HT1080 (cell line): ENCODE measurements at regions not wholly inside any gene's neighbourhood (a gene's known extent, or its start where the extent isn't known, plus 50 kb on each side); places are given as distances from the start of the nearest gene placed in this dataset.
A peak's percentile ranks its signal among the peaks of the same experiment; 100 is the strongest.

Experiments
- DNase-seq: peaks from one replicate; pipeline ENCODE4 v3.0.0-alpha.2; 2015; ENCODE audit warnings: low read depth

DNA sequence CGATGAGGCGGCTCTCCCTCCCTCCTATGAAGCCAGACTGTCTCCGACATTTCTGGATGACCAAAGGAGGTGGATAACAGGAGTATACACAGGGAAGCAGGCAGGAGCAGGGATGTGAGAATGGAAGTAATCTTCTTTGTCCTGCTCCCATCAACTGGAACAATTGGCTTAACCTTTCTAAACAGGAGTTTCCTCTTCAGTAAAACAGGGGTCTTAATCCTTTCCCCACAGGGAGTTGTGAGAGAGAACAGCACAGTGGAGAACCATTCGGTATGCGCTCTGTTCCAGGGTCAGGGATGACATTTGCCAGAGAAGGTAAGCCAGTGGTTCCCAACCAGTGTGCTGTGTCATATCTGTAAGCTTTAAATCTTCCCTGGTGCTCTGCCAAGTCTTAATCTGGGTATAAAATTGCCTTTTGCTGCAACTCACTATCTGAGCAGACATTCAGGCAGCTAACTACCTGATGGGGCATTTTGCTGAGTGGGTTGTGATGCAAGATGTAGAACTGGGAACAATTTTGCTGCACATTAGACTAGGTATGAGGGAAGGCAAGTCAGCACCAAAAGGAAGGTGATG lies 294.8 kb upstream of the KIF2A start:
- no peak for DNase-seq

- DNase-seq = no peak
Observed at GRCh38 chr5:62017092-62017491, 288.9 kb upstream of the KIF2A start.

DNA sequence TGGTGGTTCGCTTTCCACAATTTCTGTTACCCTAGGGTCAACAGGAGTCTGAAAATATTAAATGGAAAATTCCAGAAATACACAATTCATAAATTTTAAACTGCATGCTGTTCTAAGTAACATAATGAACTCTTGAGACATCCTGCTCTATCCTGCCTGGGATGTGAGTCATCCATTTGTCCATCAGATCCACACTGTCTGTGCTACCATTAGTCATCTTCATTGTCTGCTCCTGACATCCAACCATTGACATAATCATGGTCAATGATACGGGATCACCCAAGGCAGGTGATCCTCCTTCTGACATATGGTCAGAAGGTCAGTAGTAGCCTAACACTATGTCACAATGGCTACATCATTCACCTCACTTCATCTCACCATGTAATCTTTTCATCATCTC lies 276.7 kb upstream of the KIF2A start:
- peak; percentile 82 for DNase-seq

DNA sequence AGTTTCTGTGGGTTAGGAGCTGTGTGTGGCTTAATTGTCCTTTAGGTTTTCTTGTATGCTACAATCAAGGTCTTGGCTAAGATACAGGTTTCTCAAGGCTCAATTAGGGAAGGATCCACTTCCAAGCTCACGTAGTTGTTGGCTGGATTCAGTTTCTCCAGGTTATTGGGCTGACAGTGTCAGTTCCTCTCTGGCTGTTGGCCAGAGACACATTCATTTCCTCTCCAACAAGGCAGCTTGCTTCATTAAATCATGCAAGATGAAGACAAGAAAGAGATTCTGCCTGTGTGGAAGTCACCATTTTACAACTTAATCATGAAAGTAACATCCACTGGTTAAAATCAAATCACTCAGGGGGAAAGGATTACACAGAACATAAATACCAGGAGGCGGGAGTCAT lies 275.7 kb upstream of the KIF2A start:
- peak; percentile 59 for DNase-seq

GRCh38 chr5:62038024-62038423 lies 268.0 kb upstream of the KIF2A start:
- DNase-seq = no peak

DNA sequence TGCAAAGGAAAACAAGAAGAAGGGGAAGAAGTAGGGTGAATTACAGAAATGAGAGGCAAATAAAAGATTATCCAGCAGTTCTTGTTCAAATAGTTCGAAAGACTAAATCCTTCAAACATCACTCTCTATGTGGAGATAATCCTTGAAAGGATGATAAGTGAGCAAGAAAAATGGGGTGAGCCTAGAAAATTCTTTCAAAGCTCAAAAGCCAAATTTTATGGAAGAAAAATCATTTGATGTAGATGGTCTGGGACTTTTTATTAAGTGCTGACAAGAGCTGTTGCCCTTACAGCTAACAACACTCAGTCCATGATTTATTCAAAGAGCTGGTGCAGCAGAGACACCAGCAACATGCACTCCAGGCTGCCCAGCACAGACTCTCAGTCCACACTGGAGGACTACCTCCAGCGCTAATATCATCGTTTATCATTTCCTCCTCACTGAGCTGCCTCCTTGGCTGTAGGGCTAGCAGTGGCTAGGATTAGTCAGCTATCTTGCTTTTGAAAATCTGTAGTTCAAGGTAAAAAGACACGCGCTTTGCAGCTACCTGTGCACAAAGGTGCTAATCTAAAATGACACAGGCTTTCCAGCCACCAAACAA lies 264.8 kb upstream of the KIF2A start:
- no peak for DNase-seq

DNA sequence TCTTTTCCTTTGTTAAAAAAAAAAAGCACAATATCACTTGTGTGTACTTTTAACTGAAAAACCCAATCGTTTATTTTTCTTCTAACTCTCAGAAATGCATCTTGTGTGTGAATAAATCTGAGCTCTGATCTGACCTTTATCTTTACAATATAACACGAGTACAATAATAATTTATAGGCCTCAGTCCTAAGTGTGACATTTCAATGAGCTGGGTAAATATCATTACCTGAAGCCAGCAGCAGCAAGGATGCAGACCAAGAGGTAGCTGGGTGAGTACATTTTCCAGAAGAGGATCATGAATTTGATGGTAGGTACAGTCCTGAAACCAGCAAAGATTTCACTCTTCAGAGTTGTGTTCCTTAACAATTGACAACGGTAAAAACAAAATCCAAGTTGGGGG lies 264.0 kb upstream of the KIF2A start:
- DNase-seq = no peak

DNA sequence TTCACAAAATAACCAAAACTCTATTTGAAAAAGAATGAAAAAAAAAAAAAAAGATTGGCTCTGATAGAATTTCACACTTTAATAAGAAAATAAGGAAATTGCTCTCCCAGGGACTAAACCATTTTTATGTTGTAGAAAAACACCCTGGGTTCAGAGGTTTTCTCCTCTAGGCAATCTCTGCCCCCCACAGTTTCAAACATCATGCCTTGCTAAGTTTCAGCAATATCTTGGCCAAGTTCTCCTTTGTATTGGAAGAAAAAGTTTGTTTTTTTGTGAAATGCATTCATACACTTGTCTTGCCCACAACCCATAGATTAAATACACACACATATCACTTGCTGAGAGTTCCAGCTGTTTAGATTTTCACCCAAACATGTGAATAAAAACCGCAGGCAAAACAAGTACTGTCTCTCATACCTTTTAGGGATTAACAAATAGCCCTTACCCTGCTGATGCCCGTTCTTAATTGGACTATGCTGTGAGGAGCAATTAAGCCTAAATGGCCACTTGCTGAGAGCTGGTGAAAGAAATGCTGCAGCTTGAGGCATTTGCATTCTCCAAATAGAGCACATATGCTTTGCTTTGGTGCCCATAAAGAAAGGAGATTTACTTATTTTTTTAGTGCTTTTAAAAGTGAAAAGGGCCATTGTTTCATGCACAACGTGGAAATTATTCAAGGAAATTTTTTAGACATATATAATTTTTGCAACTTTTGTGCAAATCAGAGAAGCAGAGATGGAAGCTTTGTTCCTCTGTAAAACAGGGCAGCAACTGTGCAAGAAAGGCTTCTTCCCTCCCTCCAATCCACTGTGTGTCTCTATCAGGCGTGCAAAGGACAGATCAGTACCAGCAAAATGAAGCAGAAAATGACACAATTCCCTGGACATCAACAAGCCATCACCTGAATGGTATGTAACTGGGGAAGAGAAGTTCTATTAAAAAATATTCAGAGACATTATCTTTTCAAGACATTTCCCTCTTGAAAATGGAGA lies 262.4 kb upstream of the KIF2A start:
- DNase-seq = no peak

GRCh38 chr5:62044989-62045388 lies 261.0 kb upstream of the KIF2A start:
- DNase-seq = no peak

GRCh38 chr5:62046191-62046590 lies 259.8 kb upstream of the KIF2A start:
- DNase-seq = no peak

DNA sequence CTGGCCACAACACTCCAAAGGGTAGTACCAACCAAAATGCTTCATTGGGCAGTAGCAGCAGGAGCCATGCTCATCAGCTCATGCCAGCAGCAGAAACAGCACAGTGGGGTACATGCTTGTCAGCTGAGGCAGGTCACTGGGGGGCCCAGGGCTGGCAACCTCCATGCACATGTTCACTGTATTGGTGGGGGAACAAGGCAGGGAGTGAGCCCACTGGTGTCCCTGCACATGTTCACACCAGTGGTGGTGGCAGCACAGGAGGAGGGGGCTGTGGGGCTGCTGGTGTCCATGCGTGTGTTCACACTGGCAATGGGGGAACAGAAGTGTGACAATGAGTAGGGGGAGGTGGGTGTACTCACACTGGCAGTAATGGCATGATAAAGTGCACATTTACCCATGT lies 254.3 kb upstream of the KIF2A start:
- DNase-seq = no peak

- no peak for DNase-seq
Observed at GRCh38 chr5:62059960-62060359, 246.0 kb upstream of the KIF2A start.

GRCh38 chr5:62065050-62065449 lies 241.0 kb upstream of the KIF2A start:
- DNase-seq = no peak

GRCh38 chr5:62066761-62067277 lies 239.2 kb upstream of the KIF2A start:
- DNase-seq = no peak

DNA sequence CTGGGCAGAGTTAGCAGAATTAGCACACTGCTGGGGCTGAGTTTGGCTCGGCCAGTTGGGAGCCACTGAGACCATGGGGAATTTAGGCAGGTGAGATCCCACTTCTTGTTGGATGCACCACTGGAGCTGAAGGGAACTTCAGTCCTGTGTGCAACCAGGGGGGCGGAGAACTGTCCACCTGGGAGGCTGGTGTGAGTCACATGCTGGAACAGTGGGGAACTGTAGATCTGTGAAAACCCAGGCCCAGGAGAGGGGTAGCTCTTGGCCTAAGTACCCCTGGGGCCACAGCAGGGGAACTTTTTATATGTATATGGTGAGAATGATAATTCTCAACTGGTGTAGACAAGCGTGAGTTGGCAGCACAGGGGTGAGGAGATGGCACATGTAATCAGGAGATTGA lies 237.5 kb upstream of the KIF2A start:
- DNase-seq = no peak

- DNase-seq = no peak
Observed at GRCh38 chr5:62077387-62077786, 228.6 kb upstream of the KIF2A start.

- no peak for DNase-seq
Observed at GRCh38 chr5:62077823-62078550, 228.0 kb upstream of the KIF2A start.

GRCh38 chr5:62082370-62082801 lies 223.6 kb upstream of the KIF2A start:
- peak; percentile 77 for DNase-seq

DNA sequence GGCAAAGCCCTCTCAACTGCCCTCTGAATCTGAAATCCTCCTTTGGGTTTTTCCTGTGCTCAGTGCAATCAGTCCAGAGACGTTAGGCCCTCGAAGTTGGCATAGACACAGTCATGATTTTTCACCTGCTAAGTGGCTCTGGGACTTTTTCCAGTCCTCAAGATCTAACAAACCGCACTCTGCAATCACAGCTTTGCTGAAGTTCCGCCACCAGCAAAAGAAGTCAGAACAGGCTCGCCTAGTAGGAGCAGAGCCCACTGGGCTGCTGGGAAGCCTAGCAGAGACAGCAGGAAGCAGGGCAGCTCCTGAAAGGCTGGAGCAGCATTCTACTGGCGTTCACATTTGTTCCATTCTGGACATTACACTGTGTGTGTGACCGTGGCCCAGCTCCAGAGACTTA lies 222.8 kb upstream of the KIF2A start:
- no peak for DNase-seq

- no peak for DNase-seq
Observed at GRCh38 chr5:62083661-62084060, 222.3 kb upstream of the KIF2A start.

- DNase-seq = no peak
Observed at GRCh38 chr5:62084391-62084790, 221.6 kb upstream of the KIF2A start.

GRCh38 chr5:62090953-62091352 lies 215.1 kb upstream of the KIF2A start:
- DNase-seq = no peak
